ENCODE measurements at regions not wholly inside any gene's neighbourhood (a gene's known extent, or its start where the extent isn't known, plus 50 kb on each side); places are given as distances from the start of the nearest gene placed in this dataset.

- TF ChIP-seq EP300 (IDR thresholded peaks at IDR 0.05) = no peak
- TF ChIP-seq POLR2AphosphoS5 (IDR thresholded peaks at IDR 0.05) = no peak
Observed at GRCh38 chr6:56821005-56821432, 133.9 kb upstream of the BEND6 start.
